ENCODE measurements at regions not wholly inside any gene's neighbourhood (a gene's known extent, or its start where the extent isn't known, plus 50 kb on each side); places are given as distances from the start of the nearest gene placed in this dataset.
A peak's percentile ranks its signal among the peaks of the same experiment; 100 is the strongest.

- no peak overlapping the region for H3K4me3 ChIP-seq (ENCODE audit: low read length)
- no peaks in the 10 kb centered on the region for H3K27me3 ChIP-seq (replicated peaks; ENCODE audit: insufficient read depth, low read length)
- H3K4me1 ChIP-seq (ENCODE audit: low read length), result peaks cover 18% of the 10 kb centered on the region
- H4K20me1 ChIP-seq (ENCODE audit: insufficient read depth, low read length), result no peaks in the 10 kb centered on the region
- H3K9me2 ChIP-seq (replicated peaks; ENCODE audit: insufficient read depth, low read length), result no peaks in the 10 kb centered on the region
- H2AFZ ChIP-seq (ENCODE audit: low read length), result no peak overlapping the region
- DNase-seq, result no peak
- H3K4me2 ChIP-seq (ENCODE audit: low read depth, low read length), result no peak overlapping the region
- H3K27ac ChIP-seq (ENCODE audit: low read length), result no peak overlapping the region
- H3F3A ChIP-seq (ENCODE audit: insufficient read depth, low read length), result no peaks in the 10 kb centered on the region
- no peak overlapping the region for H3K9ac ChIP-seq (ENCODE audit: low read length)
- H3K9me3 ChIP-seq (replicated peaks; ENCODE audit: insufficient read depth, low read length), result no peaks in the 10 kb centered on the region
- no peaks in the 10 kb centered on the region for H3K36me3 ChIP-seq (replicated peaks; ENCODE audit: insufficient read depth, low read length)
- H3K79me2 ChIP-seq (ENCODE audit: low read length), result 0 out of 2 replicates have a peak, but pooled peaks cover 3% of the 10 kb centered on the region
- TF ChIP-seq EZH2phosphoT487 (IDR thresholded peaks at IDR 0.05; ENCODE audit: low read length), result no peak
- TF ChIP-seq EZH2 (optimal IDR thresholded peaks at IDR 0.05; ENCODE audit: low read depth, low read length), result no peak
- no peak for TF ChIP-seq CTCF (IDR thresholded peaks at IDR 0.05; ENCODE audit: low read length)
Measured at GRCh38 chr11:8776209-8776608, 93.6 kb downstream of the RPL27A start.

GRCh38 chr11:8777907-8778767, 95.5 kb downstream of the RPL27A start:
- TF ChIP-seq EZH2 (optimal IDR thresholded peaks at IDR 0.05; ENCODE audit: low read depth, low read length) (no peak), EZH2phosphoT487 (IDR thresholded peaks at IDR 0.05; ENCODE audit: low read length) (no peak), CTCF (IDR thresholded peaks at IDR 0.05; ENCODE audit: low read length) (no peak)
- Histone ChIP-seq H3K79me2 (ENCODE audit: low read length) (peaks cover 13% of the 10 kb centered on the region), H3K27me3 (replicated peaks; ENCODE audit: insufficient read depth, low read length) (no peaks in the 10 kb centered on the region), H3K9me2 (replicated peaks; ENCODE audit: insufficient read depth, low read length) (no peaks in the 10 kb centered on the region), H3K36me3 (replicated peaks; ENCODE audit: insufficient read depth, low read length) (no peaks in the 10 kb centered on the region), H4K20me1 (ENCODE audit: insufficient read depth, low read length) (no peaks in the 10 kb centered on the region), H3K9me3 (replicated peaks; ENCODE audit: insufficient read depth, low read length) (no peaks in the 10 kb centered on the region), H3K9ac (ENCODE audit: low read length) (no peak overlapping the region), H3K4me2 (ENCODE audit: low read depth, low read length) (no peak overlapping the region), H3F3A (ENCODE audit: insufficient read depth, low read length) (no peaks in the 10 kb centered on the region), H2AFZ (ENCODE audit: low read length) (no peak overlapping the region), H3K4me1 (ENCODE audit: low read length) (peaks cover 18% of the 10 kb centered on the region), H3K4me3 (ENCODE audit: low read length) (no peak overlapping the region), H3K27ac (ENCODE audit: low read length) (peak overlapping the region; percentile 11; the same call in 1 of the 2 replicates)
- DNase-seq, result no peak

- Histone ChIP-seq H3K4me3 (ENCODE audit: low read length) (no peak overlapping the region), H4K20me1 (ENCODE audit: insufficient read depth, low read length) (no peaks in the 10 kb centered on the region), H3K27ac (ENCODE audit: low read length) (peak overlapping the region; percentile 11; the same call in 1 of the 2 replicates), H3K9ac (ENCODE audit: low read length) (no peak overlapping the region), H3K4me1 (ENCODE audit: low read length) (peaks cover 18% of the 10 kb centered on the region), H3K9me3 (replicated peaks; ENCODE audit: insufficient read depth, low read length) (no peaks in the 10 kb centered on the region), H2AFZ (ENCODE audit: low read length) (no peak overlapping the region), H3K79me2 (ENCODE audit: low read length) (peaks cover 23% of the 10 kb centered on the region), H3K9me2 (replicated peaks; ENCODE audit: insufficient read depth, low read length) (no peaks in the 10 kb centered on the region), H3K27me3 (replicated peaks; ENCODE audit: insufficient read depth, low read length) (no peaks in the 10 kb centered on the region), H3K4me2 (ENCODE audit: low read depth, low read length) (no peak overlapping the region), H3F3A (ENCODE audit: insufficient read depth, low read length) (no peaks in the 10 kb centered on the region), H3K36me3 (replicated peaks; ENCODE audit: insufficient read depth, low read length) (no peaks in the 10 kb centered on the region)
- TF ChIP-seq EZH2 (optimal IDR thresholded peaks at IDR 0.05; ENCODE audit: low read depth, low read length), result no peak
- DNase-seq, result no peak
Measured at GRCh38 chr11:8779107-8779506, 96.5 kb downstream of the RPL27A start.

- no peaks in the 10 kb centered on the region for H4K20me1 ChIP-seq (ENCODE audit: insufficient read depth, low read length)
- peaks cover 19% of the 10 kb centered on the region for H3K4me1 ChIP-seq (ENCODE audit: low read length)
- H3K9me2 ChIP-seq (replicated peaks; ENCODE audit: insufficient read depth, low read length), result no peaks in the 10 kb centered on the region
Measured at GRCh38 chr11:8779732-8780131, 97.1 kb downstream of the RPL27A start.

More at GRCh38 chr11:8779732-8780131, 97.1 kb downstream of the RPL27A start:
- Histone ChIP-seq H3K36me3 (replicated peaks; ENCODE audit: insufficient read depth, low read length) (no peaks in the 10 kb centered on the region), H3K27me3 (replicated peaks; ENCODE audit: insufficient read depth, low read length) (no peaks in the 10 kb centered on the region), H3K9ac (ENCODE audit: low read length) (no peak overlapping the region), H2AFZ (ENCODE audit: low read length) (no peak overlapping the region), H3F3A (ENCODE audit: insufficient read depth, low read length) (no peaks in the 10 kb centered on the region), H3K4me3 (ENCODE audit: low read length) (no peak overlapping the region), H3K4me2 (ENCODE audit: low read depth, low read length) (no peak overlapping the region), H3K27ac (ENCODE audit: low read length) (no peak overlapping the region), H3K9me3 (replicated peaks; ENCODE audit: insufficient read depth, low read length) (no peaks in the 10 kb centered on the region), H3K79me2 (ENCODE audit: low read length) (peaks cover 27% of the 10 kb centered on the region)
- TF ChIP-seq CTCF (IDR thresholded peaks at IDR 0.05; ENCODE audit: low read length), result no peak
- no peak for TF ChIP-seq EZH2 (optimal IDR thresholded peaks at IDR 0.05; ENCODE audit: low read depth, low read length)
- no peak for TF ChIP-seq EZH2phosphoT487 (IDR thresholded peaks at IDR 0.05; ENCODE audit: low read length)
- no peak for DNase-seq
